HepG2 (cell line): ENCODE measurements at regions not wholly inside any gene's neighbourhood (a gene's known extent, or its start where the extent isn't known, plus 50 kb on each side); places are given as distances from the start of the nearest gene placed in this dataset.

Experiments
- ATAC-seq: fragments of 200-7000 bp; cut with Tn5 transposase; 3 replicates; pipeline ENCODE4 v1.9.1; 2020; ENCODE audit warnings: mild to moderate bottlenecking, moderate library complexity
- BruUV-seq: library from RNA; stranded (reverse); fragments of 400-500 nt; replicated peaks from 2 replicates; lab custom pipeline; 2021; lab: Mats Ljungman, UMichigan
- CTCF ChIA-PET: fragments of 300-600 bp; formaldehyde crosslinking; extraction: SDS; loops from one replicate; lab custom pipeline; 2021; ENCODE audit warnings: low total read pairs, inconsistent platforms, low intra/inter-chr PET ratio; lab: Yijun Ruan, JAX
- POLR2A ChIA-PET: fragments of 350-600 bp; sonication (Branson Sonifier 250); formaldehyde crosslinking; loops from one replicate; lab custom pipeline; 2020; ENCODE audit warnings: antibody characterized with exemption, inconsistent platforms; lab: Yijun Ruan, JAX
- DNase-seq: peaks from one replicate; pipeline ENCODE4 v3.0.0-alpha.2; 2015; ENCODE audit warnings: low spot score
- FAIRE-seq: peaks from 3 replicates; lab custom pipeline; 2011; peaks lifted over from hg19 to GRCh38; lab: Jason Lieb, UNC
- H2AFZ ChIP-seq: one replicate; pipeline ENCODE4 v1.6.1; 2011; ENCODE audit warnings: low read length, inconsistent platforms
- H3K27ac ChIP-seq: fragments of 300-600 bp; 3 replicates; pipeline ENCODE4 v1.8.0; 2011; ENCODE audit warnings: mixed run types, mild to moderate bottlenecking, mixed read lengths, low read length, inconsistent platforms; ENCODE audit not compliant: insufficient read depth; ENCODE audit errors: extremely low read length
- H3K27me3 ChIP-seq, 2 experiments: fragments of 200-600 bp in 1 of 2; 2 replicates in 1 of 2; 3 replicates in 1 of 2; pipeline versions ENCODE4 v1.6.0 to v1.8.0; 2011; ENCODE audit warnings: low read length in 2 of 2, mild to moderate bottlenecking in 2 of 2, moderate library complexity in 2 of 2, inconsistent platforms in 1 of 2; ENCODE audit not compliant: insufficient read depth in 2 of 2, control insufficient read depth in 1 of 2
- H3K36me3 ChIP-seq, 2 experiments: fragments of 200-600 bp in 1 of 2; replicated peaks in 1 of 2; 2 replicates in 1 of 2; 3 replicates in 1 of 2; pipeline versions ENCODE4 v1.5.1 to v1.8.0; 2011; ENCODE audit warnings: low read length in 2 of 2, inconsistent platforms in 1 of 2; ENCODE audit not compliant: insufficient read depth in 2 of 2, control insufficient read depth in 1 of 2
- H3K4me1 ChIP-seq: 2 replicates; pipeline ENCODE4 v1.5.1; 2012; ENCODE audit warnings: low read length, inconsistent platforms; ENCODE audit not compliant: insufficient read depth
- H3K4me2 ChIP-seq: 2 replicates; pipeline ENCODE4 v1.6.0; 2011; ENCODE audit warnings: low read depth, low read length, inconsistent platforms
- H3K4me3 ChIP-seq, 3 experiments: fragments of 200-600 bp in 1 of 3; sonication (generic), shearing (Covaris generic) in 1 of 3; replicated peaks in 1 of 3; 2 replicates each; pipeline ENCODE4 v1.5.1; 2011 to 2016; ENCODE audit warnings: low read length in 3 of 3, inconsistent platforms in 2 of 3, low read depth in 2 of 3, mild to moderate bottlenecking in 2 of 3, control low read depth in 1 of 3, mixed read lengths in 1 of 3; ENCODE audit not compliant: insufficient read depth in 1 of 3
- H3K79me2 ChIP-seq: one replicate; pipeline ENCODE4 v1.6.1; 2011; ENCODE audit warnings: low read length, inconsistent platforms; ENCODE audit not compliant: insufficient read depth
- H3K9ac ChIP-seq: 2 replicates; pipeline ENCODE4 v1.6.0; 2011; ENCODE audit warnings: mild to moderate bottlenecking, low read depth, low read length, inconsistent platforms; ENCODE audit not compliant: insufficient read depth
- H3K9me3 ChIP-seq: 2 replicates; pipeline ENCODE4 v1.5.1; 2012; ENCODE audit warnings: mild to moderate bottlenecking, low read length
- H4K20me1 ChIP-seq: 2 replicates; pipeline ENCODE4 v1.6.0; 2011; ENCODE audit warnings: inconsistent platforms, mild to moderate bottlenecking, low read length, moderate library complexity; ENCODE audit not compliant: insufficient read depth
- FIP1L1 ChIP-seq: fragments of 200-400 bp; formaldehyde crosslinking; IDR thresholded peaks from 2 replicates; pipeline ENCODE4 v1.6.1; 2018; ENCODE audit warnings: low read depth, mild to moderate bottlenecking, low read length, moderate library complexity, borderline replicate concordance; ENCODE audit not compliant: insufficient read depth
- HDAC1 ChIP-seq: sonication (generic); formaldehyde crosslinking; IDR thresholded peaks from 2 replicates; pipeline ENCODE4 v1.5.1; 2020; ENCODE audit warnings: mild to moderate bottlenecking, missing genetic modification reagents
- HDAC2 ChIP-seq: sonication (generic); formaldehyde crosslinking; IDR thresholded peaks from 2 replicates; pipeline ENCODE4 v1.4.0; 2020; ENCODE audit warnings: missing genetic modification reagents
- HOXA9 ChIP-seq: sonication (generic); formaldehyde crosslinking; IDR thresholded peaks from 2 replicates; pipeline ENCODE4 v1.8.1; 2022; ENCODE audit warnings: missing genetic modification reagents, mild to moderate bottlenecking, moderate library complexity, borderline replicate concordance
- NAIF1 ChIP-seq: sonication (generic); formaldehyde crosslinking; IDR thresholded peaks from 2 replicates; pipeline ENCODE4 v1.5.0; 2020; ENCODE audit warnings: mild to moderate bottlenecking, missing genetic modification reagents, borderline replicate concordance
- PHF21A ChIP-seq: sonication (generic); formaldehyde crosslinking; IDR thresholded peaks from 2 replicates; pipeline ENCODE4 v1.5.0; 2020; ENCODE audit warnings: mild to moderate bottlenecking, missing genetic modification reagents
- TMF1 ChIP-seq: sonication (generic); formaldehyde crosslinking; IDR thresholded peaks from 2 replicates; pipeline ENCODE4 v1.8.1; 2022; ENCODE audit warnings: low read depth, missing genetic modification reagents
- ZEB1 ChIP-seq: IDR thresholded peaks from 2 replicates; pipeline ENCODE4 v1.6.1; 2012; ENCODE audit warnings: mild to moderate bottlenecking, low read depth, inconsistent platforms; ENCODE audit not compliant: insufficient replicate concordance
- ZNF136 ChIP-seq: sonication (generic); formaldehyde crosslinking; IDR thresholded peaks from 2 replicates; pipeline ENCODE4 v1.8.1; 2022; ENCODE audit warnings: low read depth, mild to moderate bottlenecking, moderate library complexity, missing genetic modification reagents
- ZNF350 ChIP-seq: sonication (generic); formaldehyde crosslinking; IDR thresholded peaks from 2 replicates; pipeline ENCODE4 v1.4.0; 2020; ENCODE audit warnings: mild to moderate bottlenecking, low read depth, missing genetic modification reagents, borderline replicate concordance
- ZNF839 ChIP-seq: sonication (generic); formaldehyde crosslinking; IDR thresholded peaks from 2 replicates; pipeline ENCODE4 v1.4.0; 2020; ENCODE audit warnings: missing genetic modification reagents, mild to moderate bottlenecking, borderline replicate concordance
- WGBS: methylation state at CpG from one replicate; pipeline ENCODE4 v1.1.6; 2017; ENCODE audit warnings: low lambda C conversion rate; 5-methylcytosine and 5-hydroxymethylcytosine counted together
- in situ Hi-C: cut with HindIII; loops from 2 replicates; pipeline ENCODE4 v1.10.0; 2017; ENCODE audit warnings: low pct_unique_long_range_greater_than_20kb; ENCODE audit not compliant: extremely low pct_ligation_motif_present
- intact Hi-C: fragments of 100-400 bp; cut with micrococcal nuclease; formaldehyde crosslinking; loops from one replicate; pipeline ENCODE4 v1.10.0; 2022; ENCODE audit not compliant: unreplicated experiment
- TF ChIP-seq, protein P1 (sequence below): sonication (generic); formaldehyde crosslinking; IDR thresholded peaks from 2 replicates; pipeline ENCODE4 v1.4.0; 2020; ENCODE audit warnings: missing genetic modification reagents
- TF ChIP-seq, protein P2 (sequence below): sonication (generic); formaldehyde crosslinking; IDR thresholded peaks from 2 replicates; pipeline ENCODE4 v1.4.0; 2020; ENCODE audit warnings: missing genetic modification reagents, borderline replicate concordance
- TF ChIP-seq, protein P3 (sequence below): sonication (generic); formaldehyde crosslinking; IDR thresholded peaks from 2 replicates; pipeline ENCODE4 v1.4.0; 2020; ENCODE audit warnings: mild to moderate bottlenecking, missing genetic modification reagents
- TF ChIP-seq, protein P4 (sequence below): IDR thresholded peaks from 2 replicates; pipeline ENCODE4 v1.6.1; 2016; ENCODE audit warnings: low read depth, borderline replicate concordance

DNA sequence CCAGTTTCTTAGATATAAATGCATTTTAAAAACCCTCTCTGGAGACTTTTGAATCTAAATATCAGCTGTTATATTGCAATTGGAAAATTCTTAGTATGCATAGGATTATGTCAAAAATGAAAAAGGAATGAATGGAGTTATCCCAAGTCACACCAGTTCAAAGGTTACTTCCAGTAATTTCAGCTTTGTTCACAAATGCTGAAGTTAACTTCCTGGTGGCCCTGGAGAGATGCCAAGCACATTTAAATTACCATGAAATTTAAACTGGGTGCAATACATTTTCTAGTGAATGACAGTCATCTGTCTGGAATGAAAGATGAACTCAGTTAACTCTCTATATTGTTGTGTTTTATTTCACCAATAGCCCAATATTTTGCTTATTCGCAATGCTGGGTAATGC lies 753.9 kb downstream of the SUCLG1 start:
- Histone ChIP-seq H3K4me3 (no peak overlapping the region), H3K79me2 (no peaks in the 10 kb centered on the region), H3K9me3 (peaks cover 68% of the 10 kb centered on the region), H3K4me2 (no peak overlapping the region), H4K20me1 (no peaks in the 10 kb centered on the region), H3K27me3 (no peaks in the 10 kb centered on the region), H3K36me3 (no peaks in the 10 kb centered on the region), H2AFZ (no peak overlapping the region), H3K27ac (no peak overlapping the region), H3K4me1 (no peaks in the 10 kb centered on the region), H3K9ac (no peak overlapping the region)
- no TSS peak for BruUV-seq
- ChIA-PET POLR2A (no interaction called here), CTCF (no interaction called here)
- FAIRE-seq (no peak), ATAC-seq (no peak), DNase-seq (no peak)
- in situ Hi-C loops, result no loop called here
- intact Hi-C loops, result no loop called here
- WGBS, result 61% methylated on average over 1 of the region's 1 CpG
- TF ChIP-seq, protein P1, sequence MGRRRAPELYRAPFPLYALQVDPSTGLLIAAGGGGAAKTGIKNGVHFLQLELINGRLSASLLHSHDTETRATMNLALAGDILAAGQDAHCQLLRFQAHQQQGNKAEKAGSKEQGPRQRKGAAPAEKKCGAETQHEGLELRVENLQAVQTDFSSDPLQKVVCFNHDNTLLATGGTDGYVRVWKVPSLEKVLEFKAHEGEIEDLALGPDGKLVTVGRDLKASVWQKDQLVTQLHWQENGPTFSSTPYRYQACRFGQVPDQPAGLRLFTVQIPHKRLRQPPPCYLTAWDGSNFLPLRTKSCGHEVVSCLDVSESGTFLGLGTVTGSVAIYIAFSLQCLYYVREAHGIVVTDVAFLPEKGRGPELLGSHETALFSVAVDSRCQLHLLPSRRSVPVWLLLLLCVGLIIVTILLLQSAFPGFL (CRISPR knock-in tag), result no peak
- TF ChIP-seq ZEB1 (no peak), FIP1L1 (no peak), PHF21A (CRISPR knock-in tag) (no peak), HDAC2 (CRISPR knock-in tag) (no peak), ZNF136 (CRISPR knock-in tag) (no peak), NAIF1 (CRISPR knock-in tag) (no peak), TMF1 (no peak), ZNF350 (CRISPR knock-in tag) (no peak), ZNF839 (no peak), HDAC1 (CRISPR knock-in tag) (no peak), HOXA9 (CRISPR knock-in tag) (no peak)
- TF ChIP-seq, protein P2, sequence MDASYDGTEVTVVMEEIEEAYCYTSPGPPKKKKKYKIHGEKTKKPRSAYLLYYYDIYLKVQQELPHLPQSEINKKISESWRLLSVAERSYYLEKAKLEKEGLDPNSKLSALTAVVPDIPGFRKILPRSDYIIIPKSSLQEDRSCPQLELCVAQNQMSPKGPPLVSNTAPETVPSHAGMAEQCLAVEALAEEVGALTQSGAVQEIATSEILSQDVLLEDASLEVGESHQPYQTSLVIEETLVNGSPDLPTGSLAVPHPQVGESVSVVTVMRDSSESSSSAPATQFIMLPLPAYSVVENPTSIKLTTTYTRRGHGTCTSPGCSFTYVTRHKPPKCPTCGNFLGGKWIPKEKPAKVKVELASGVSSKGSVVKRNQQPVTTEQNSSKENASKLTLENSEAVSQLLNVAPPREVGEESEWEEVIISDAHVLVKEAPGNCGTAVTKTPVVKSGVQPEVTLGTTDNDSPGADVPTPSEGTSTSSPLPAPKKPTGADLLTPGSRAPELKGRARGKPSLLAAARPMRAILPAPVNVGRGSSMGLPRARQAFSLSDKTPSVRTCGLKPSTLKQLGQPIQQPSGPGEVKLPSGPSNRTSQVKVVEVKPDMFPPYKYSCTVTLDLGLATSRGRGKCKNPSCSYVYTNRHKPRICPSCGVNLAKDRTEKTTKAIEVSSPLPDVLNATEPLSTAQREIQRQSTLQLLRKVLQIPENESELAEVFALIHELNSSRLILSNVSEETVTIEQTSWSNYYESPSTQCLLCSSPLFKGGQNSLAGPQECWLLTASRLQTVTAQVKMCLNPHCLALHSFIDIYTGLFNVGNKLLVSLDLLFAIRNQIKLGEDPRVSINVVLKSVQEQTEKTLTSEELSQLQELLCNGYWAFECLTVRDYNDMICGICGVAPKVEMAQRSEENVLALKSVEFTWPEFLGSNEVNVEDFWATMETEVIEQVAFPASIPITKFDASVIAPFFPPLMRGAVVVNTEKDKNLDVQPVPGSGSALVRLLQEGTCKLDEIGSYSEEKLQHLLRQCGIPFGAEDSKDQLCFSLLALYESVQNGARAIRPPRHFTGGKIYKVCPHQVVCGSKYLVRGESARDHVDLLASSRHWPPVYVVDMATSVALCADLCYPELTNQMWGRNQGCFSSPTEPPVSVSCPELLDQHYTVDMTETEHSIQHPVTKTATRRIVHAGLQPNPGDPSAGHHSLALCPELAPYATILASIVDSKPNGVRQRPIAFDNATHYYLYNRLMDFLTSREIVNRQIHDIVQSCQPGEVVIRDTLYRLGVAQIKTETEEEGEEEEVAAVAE (CRISPR knock-in tag), result no peak
- TF ChIP-seq, protein P3, sequence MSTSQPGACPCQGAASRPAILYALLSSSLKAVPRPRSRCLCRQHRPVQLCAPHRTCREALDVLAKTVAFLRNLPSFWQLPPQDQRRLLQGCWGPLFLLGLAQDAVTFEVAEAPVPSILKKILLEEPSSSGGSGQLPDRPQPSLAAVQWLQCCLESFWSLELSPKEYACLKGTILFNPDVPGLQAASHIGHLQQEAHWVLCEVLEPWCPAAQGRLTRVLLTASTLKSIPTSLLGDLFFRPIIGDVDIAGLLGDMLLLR (CRISPR knock-in tag), result no peak
- TF ChIP-seq, protein P4, sequence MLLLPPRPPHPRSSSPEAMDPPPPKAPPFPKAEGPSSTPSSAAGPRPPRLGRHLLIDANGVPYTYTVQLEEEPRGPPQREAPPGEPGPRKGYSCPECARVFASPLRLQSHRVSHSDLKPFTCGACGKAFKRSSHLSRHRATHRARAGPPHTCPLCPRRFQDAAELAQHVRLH, result no peak
